LoVo (cell line): ENCODE measurements at regions not wholly inside any gene's neighbourhood (a gene's known extent, or its start where the extent isn't known, plus 50 kb on each side); places are given as distances from the start of the nearest gene placed in this dataset.

Experiments
- DNase-seq: peaks from one replicate; pipeline ENCODE4 v3.0.0-alpha.2; 2016; ENCODE audit warnings: low spot score

- no peak for DNase-seq
These were observed 855.0 kb upstream of the TMEM132C start for GRCh38 chr12:127411981-127412380.

- no peak for DNase-seq
These were observed 854.1 kb upstream of the TMEM132C start for GRCh38 chr12:127412866-127413265.

DNA sequence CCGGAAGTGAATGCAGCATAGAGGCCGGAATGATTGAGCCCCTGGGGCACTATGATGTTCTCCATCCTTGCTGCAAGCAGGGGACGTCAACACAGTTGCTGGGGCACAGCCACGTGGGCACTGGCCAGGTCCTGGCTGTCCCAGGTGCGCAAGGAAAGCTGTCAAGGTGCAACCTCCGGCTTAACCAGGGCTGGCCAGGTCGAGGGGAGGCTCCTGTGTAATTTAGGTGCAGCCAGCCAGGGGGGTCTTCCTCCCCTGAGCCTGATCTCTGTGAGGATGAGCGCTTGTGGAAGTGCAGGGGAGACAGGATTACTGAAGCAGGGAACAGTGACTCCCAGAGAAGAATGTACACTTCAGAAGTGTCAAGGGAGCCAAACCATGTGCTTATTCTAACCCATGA lies 852.8 kb upstream of the TMEM132C start:
- DNase-seq = no peak

GRCh38 chr12:127414636-127415035 lies 852.3 kb upstream of the TMEM132C start:
- peak; percentile 45 for DNase-seq

DNA sequence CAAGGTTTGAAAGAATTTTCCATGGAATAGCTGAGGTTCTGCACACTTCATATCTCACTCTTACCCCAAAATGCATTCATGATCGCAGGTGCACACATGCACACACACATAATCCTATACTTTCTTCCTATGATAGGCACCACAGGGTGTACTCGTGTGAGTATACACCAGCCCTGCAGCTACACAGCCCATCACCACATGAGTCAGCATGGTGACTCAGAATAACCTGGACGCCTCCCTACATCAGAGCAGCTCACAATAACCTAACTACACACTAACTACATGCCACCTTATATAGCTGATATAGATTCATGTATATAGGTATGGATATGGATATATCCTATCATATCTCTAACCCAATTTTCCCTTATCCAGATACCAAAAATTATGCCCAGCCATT lies 850.2 kb upstream of the TMEM132C start:
- no peak for DNase-seq

- DNase-seq = no peak
These were observed 847.9 kb upstream of the TMEM132C start for GRCh38 chr12:127419111-127419510.

DNA sequence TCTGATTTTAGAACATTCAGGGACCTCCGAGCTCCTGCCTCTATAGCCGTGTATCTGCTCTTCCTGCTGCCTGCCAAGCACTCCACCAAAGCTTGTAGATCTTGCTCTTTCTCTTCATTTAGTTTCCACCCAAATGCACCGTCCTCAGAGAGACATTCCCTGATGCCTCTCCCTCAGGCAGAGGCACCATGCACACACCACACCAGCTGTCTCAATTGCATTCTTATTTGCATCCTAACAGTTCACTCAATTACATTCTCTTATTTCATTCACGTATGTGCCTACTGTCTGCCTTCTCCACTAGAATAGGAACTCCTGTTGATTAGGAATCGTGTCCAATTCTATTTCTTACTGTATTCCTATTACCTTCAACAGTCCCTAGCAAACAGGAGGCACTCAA lies 845.4 kb upstream of the TMEM132C start:
- no peak for DNase-seq

- DNase-seq = no peak
These were observed 843.9 kb upstream of the TMEM132C start for GRCh38 chr12:127422935-127423566.

DNA sequence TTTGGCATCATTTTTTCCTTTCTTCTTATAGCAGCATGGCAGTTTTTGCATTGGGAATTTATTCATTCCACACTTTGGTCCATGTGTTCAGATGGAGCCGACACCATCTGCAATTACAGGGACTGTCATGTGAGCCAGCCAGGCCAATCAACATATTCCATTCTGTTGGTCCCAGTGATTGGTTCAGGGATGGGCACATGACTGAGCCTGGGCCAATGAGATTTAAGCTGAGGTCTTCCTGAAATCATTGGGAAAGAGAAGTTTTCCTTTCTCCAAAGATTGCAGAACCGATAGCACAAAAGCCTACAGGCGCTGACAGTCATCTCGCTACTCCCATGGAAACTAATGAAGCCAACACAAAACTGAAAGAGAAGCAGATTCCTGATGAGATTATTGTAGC lies 841.5 kb upstream of the TMEM132C start:
- no peak for DNase-seq

DNA sequence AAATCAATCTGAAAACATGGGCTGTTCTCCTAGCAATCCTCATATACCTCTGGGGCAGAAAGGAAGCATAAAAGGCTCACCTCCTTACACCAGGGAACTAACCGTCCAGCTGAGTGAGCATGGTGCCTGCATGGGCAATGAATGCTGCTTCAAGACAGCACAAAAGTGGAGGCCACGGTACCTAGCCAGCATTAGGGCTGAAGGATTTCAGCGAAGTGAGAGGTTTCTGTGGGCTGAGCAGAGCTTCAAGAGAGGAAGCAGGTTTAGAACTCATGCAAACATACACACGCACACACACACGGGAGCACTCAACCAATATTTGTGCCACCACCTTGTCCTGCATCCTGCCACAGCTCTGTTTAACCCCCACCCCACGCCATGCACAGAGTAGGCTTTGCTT lies 838.5 kb upstream of the TMEM132C start:
- no peak for DNase-seq

- DNase-seq = no peak
These were observed 837.3 kb upstream of the TMEM132C start for GRCh38 chr12:127429551-127430285.

DNA sequence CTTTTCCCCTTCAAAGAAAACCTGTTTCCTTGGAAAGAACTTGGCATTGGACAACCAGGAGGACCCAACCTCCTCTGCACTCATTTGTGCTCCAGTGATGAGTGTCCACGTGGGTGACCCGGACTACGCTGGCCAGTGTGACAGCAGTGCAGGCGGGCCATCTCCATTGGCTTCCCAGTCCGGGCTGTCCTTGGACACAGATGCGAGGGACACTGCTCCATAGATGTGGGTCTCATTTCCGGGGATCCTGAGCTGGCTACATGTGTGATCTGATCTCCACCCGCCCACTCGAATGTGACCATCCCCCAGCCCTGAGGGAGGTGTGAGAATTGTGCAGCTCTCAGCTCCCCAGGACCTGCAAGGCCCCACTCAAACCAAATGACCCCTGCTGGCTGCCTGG lies 836.6 kb upstream of the TMEM132C start:
- DNase-seq = no peak

- DNase-seq = no peak
These were observed 835.8 kb upstream of the TMEM132C start for GRCh38 chr12:127431177-127431576.

DNA sequence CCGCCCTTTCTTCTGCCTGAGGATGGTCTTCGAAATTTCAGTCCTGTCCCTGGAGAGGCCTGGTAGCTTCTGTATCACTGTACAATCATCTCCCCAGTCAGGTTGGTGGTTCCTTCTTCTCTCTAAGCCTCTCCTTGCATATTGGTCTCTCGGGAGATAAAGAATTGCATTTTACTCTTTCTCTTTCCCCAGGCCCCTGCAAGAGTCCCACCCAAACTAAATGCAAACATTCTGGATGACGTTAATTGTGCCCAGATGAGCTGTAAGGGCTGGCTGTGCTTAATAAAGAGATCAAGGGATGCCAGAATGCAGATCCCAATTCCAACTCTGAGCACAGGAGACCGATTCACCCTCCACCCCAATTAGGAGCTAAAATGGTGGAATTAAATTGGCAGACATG lies 835.4 kb upstream of the TMEM132C start:
- DNase-seq = no peak

GRCh38 chr12:127435439-127435838 lies 831.5 kb upstream of the TMEM132C start:
- DNase-seq = no peak

DNA sequence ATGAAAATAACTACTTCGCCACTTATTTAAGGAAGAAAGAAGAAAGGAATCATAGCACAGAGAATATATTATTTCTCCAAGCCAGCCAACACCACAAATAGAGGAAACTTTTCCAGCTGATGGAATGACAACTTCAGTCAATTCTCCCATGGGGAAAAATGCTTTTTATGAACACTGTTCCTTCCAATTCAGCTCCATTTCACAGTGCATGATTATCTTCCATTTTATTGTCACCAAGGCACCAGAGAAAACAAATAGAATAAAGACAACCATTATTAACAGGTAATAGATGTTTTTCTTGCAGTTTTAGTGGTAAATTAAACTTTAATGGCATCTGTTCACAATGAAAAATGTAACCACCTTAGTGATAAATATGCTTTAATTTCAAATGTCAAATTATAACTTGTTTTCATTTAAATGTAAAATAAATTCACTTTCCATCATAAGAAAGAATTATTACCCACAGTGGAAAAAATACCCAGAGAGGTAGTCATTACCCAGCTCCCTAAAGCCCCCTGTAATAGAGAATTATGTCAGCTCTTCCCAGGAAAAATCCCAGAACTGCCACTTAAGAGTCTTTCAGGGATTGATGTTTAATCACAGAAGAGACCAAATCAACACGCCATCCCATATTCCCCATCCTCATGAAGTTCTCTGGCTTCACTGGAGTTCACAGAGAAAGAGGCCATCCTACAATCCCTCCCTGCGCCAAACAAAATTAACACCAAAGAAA lies 828.3 kb upstream of the TMEM132C start:
- no peak for DNase-seq

GRCh38 chr12:127445581-127446139 lies 821.3 kb upstream of the TMEM132C start:
- no peak for DNase-seq

DNA sequence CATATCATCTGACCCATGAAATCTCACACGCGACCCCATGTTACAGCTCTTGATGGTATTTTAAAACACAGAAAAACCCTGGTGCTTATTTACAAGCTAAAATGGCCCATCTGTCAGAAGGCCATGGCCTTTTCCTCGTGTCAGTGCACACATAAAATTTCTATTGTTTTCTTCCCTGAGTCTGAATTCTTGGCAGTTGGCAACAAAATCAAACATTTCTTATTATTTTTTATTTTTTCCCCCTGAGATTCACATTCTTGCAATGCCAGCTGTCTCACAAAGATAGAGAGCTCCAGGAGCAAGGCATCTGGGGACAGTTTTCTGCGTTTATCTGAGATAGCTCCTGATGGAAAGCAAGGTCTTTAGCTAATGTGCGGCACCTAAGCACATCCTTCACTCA lies 818.1 kb upstream of the TMEM132C start:
- no peak for DNase-seq

GRCh38 chr12:127450826-127451225 lies 816.1 kb upstream of the TMEM132C start:
- DNase-seq = no peak

- DNase-seq = no peak
These were observed 811.4 kb upstream of the TMEM132C start for GRCh38 chr12:127455347-127456265.

DNA sequence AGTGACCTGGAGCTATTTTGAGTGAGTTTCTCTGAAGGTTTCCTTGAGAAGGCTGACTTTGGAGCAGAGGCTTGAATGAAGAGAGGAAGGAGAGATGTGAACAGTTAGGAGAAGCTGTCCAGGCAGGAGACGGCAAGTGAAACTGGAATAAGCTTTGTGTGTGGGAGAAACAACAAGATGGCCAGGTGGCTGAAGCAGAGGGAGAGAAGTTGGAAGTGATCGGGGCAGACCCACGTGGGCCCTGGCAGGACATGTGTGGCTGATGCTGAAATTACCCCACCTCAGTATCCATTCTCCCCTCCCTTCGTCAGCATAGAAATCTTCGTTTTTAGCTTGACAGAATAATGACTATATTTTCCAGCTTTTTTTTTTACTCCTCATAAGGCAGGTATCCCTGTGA lies 809.2 kb upstream of the TMEM132C start:
- DNase-seq = no peak

- no peak for DNase-seq
These were observed 807.8 kb upstream of the TMEM132C start for GRCh38 chr12:127459166-127459565.
